Suprapubic skin (tissue), 4 donors: ENCODE measurements at regions not wholly inside any gene's neighbourhood (a gene's known extent, or its start where the extent isn't known, plus 50 kb on each side); places are given as distances from the start of the nearest gene placed in this dataset.

ENCODE experiments used
- DNase-seq, 2 donors: peaks; one replicate each; pipeline ENCODE4 v3.0.0-alpha.2; 2019; ENCODE audit warnings: low spot score in 2 of 2
- H3K27ac ChIP-seq: fragments of 200-600 bp; sonication (generic); one replicate; pipeline ENCODE4 v1.5.1; 2019
- H3K27me3 ChIP-seq: fragments of 200-600 bp; sonication (generic); one replicate; pipeline ENCODE4 v1.5.1; 2019
- H3K36me3 ChIP-seq: fragments of 200-600 bp; sonication (generic); one replicate; pipeline ENCODE4 v1.5.1; 2019
- H3K4me1 ChIP-seq: fragments of 200-600 bp; sonication (generic); one replicate; pipeline ENCODE4 v1.5.1; 2019
- H3K4me3 ChIP-seq: fragments of 200-600 bp; sonication (generic); one replicate; pipeline ENCODE4 v1.5.1; 2019; ENCODE audit warnings: mild to moderate bottlenecking
- H3K9me3 ChIP-seq: fragments of 200-600 bp; sonication (generic); one replicate; pipeline ENCODE4 v1.5.1; 2019
- CTCF ChIP-seq, 2 donors: fragments of 200-600 bp in 1 of 2; fragments of 450-650 bp in 1 of 2; sonication (generic) in 1 of 2; IDR thresholded peaks; one replicate each; pipeline ENCODE4 v1.5.1; 2016 to 2019; ENCODE audit warnings: antibody characterized with exemption in 2 of 2, mild to moderate bottlenecking in 1 of 2, moderate library complexity in 1 of 2
- EP300 ChIP-seq: sonication (generic); formaldehyde crosslinking; IDR thresholded peaks from one replicate; pipeline ENCODE4 v1.6.1; 2017; ENCODE audit warnings: antibody characterized with exemption
- POLR2A ChIP-seq, 2 donors: fragments of 450-650 bp; IDR thresholded peaks; one replicate each; pipeline ENCODE4 v1.6.1; 2017; ENCODE audit warnings: antibody characterized with exemption in 2 of 2, mild to moderate bottlenecking in 2 of 2, moderate library complexity in 2 of 2
- POLR2AphosphoS5 ChIP-seq, 3 donors: sonication (generic); formaldehyde crosslinking; IDR thresholded peaks; one replicate each; pipeline ENCODE4 v1.6.1; 2017; ENCODE audit warnings: antibody characterized with exemption in 3 of 3
- WGBS: methylation state at CpG from one replicate; pipeline ENCODE4 v1.1.5; 2018; 5-methylcytosine and 5-hydroxymethylcytosine counted together

- DNase-seq: no peak
- Histone ChIP-seq H3K9me3 (no peaks in the 10 kb centered on the region), H3K4me1 (no peaks in the 10 kb centered on the region), H3K27me3 (no peaks in the 10 kb centered on the region), H3K27ac (no peak overlapping the region), H3K4me3 (no peak overlapping the region), H3K36me3 (no peaks in the 10 kb centered on the region)
- WGBS: 87% methylated on average over 4 of the region's 4 CpGs
- TF ChIP-seq POLR2AphosphoS5 (IDR thresholded peaks at IDR 0.05): no peak
- no peak for TF ChIP-seq POLR2A (IDR thresholded peaks at IDR 0.05)
- TF ChIP-seq EP300: no peak
- no peak for TF ChIP-seq CTCF (IDR thresholded peaks at IDR 0.05)
Observed at GRCh38 chr16:26360867-26361266, 669.1 kb downstream of the HS3ST4 start.

GRCh38 chr16:26363581-26363980 is 671.8 kb downstream of the HS3ST4 start:
- Histone ChIP-seq H3K27me3 (no peaks in the 10 kb centered on the region), H3K9me3 (no peaks in the 10 kb centered on the region), H3K36me3 (no peaks in the 10 kb centered on the region), H3K4me1 (no peaks in the 10 kb centered on the region), H3K4me3 (no peak overlapping the region), H3K27ac (no peak overlapping the region)
- no peak for DNase-seq
- 35% methylated on average over 1 of the region's 1 CpG for WGBS
- no peak for TF ChIP-seq EP300
- no peak for TF ChIP-seq CTCF (IDR thresholded peaks at IDR 0.05)
- TF ChIP-seq POLR2AphosphoS5 (IDR thresholded peaks at IDR 0.05): no peak
- no peak for TF ChIP-seq POLR2A (IDR thresholded peaks at IDR 0.05)

- TF ChIP-seq POLR2AphosphoS5 (IDR thresholded peaks at IDR 0.05) (no peak), EP300 (no peak), CTCF (IDR thresholded peaks at IDR 0.05) (no peak), POLR2A (IDR thresholded peaks at IDR 0.05) (no peak)
- H3K27ac ChIP-seq: no peak overlapping the region
- H3K27me3 ChIP-seq: no peaks in the 10 kb centered on the region
- H3K36me3 ChIP-seq: no peaks in the 10 kb centered on the region
- DNase-seq: no peak
- no peaks in the 10 kb centered on the region for H3K9me3 ChIP-seq
- WGBS: 28% methylated on average over 8 of the region's 8 CpGs
- no peak overlapping the region for H3K4me3 ChIP-seq
- H3K4me1 ChIP-seq: no peaks in the 10 kb centered on the region
Observed at GRCh38 chr16:26365161-26365940, 673.6 kb downstream of the HS3ST4 start.

GRCh38 chr16:26371349-26371869 is 679.6 kb downstream of the HS3ST4 start:
- H3K27ac ChIP-seq: no peak overlapping the region
- peaks cover 9% of the 10 kb centered on the region for H3K9me3 ChIP-seq
- no peak for TF ChIP-seq CTCF (IDR thresholded peaks at IDR 0.05)
- no peak for TF ChIP-seq POLR2AphosphoS5 (IDR thresholded peaks at IDR 0.05)
- no peak for TF ChIP-seq EP300
- no peak for TF ChIP-seq POLR2A (IDR thresholded peaks at IDR 0.05)
- H3K36me3 ChIP-seq: no peaks in the 10 kb centered on the region
- H3K27me3 ChIP-seq: no peaks in the 10 kb centered on the region
- DNase-seq: no peak
- WGBS: 87% methylated on average over 1 of the region's 1 CpG
- no peaks in the 10 kb centered on the region for H3K4me1 ChIP-seq
- no peak overlapping the region for H3K4me3 ChIP-seq

GRCh38 chr16:26374279-26374925 is 682.6 kb downstream of the HS3ST4 start:
- Histone ChIP-seq H3K27ac (no peak overlapping the region), H3K9me3 (peaks cover 9% of the 10 kb centered on the region), H3K4me3 (no peak overlapping the region), H3K4me1 (no peaks in the 10 kb centered on the region), H3K27me3 (no peaks in the 10 kb centered on the region), H3K36me3 (no peaks in the 10 kb centered on the region)
- TF ChIP-seq CTCF (IDR thresholded peaks at IDR 0.05) (no peak), POLR2A (IDR thresholded peaks at IDR 0.05) (no peak), POLR2AphosphoS5 (IDR thresholded peaks at IDR 0.05) (no peak)
- no peak for DNase-seq
- WGBS: 75% methylated on average over 4 of the region's 4 CpGs
